ENCODE measurements at regions not wholly inside any gene's neighbourhood (a gene's known extent, or its start where the extent isn't known, plus 50 kb on each side); places are given as distances from the start of the nearest gene placed in this dataset.

- Mint-ChIP-seq H3K27ac (no peak overlapping the region), H3K36me3 (no peaks in the 10 kb centered on the region), H3K9me3 (ENCODE audit: low read depth) (no peaks in the 10 kb centered on the region), H3K27me3 (no peaks in the 10 kb centered on the region), H3K4me3 (no peak overlapping the region), H3K4me1 (no peaks in the 10 kb centered on the region)
- CTCF ChIA-PET: no interaction called here
- no peak for ATAC-seq
- DNase-seq: no peak
Measured at GRCh38 chr1:87739141-87739540, 410.5 kb downstream of the LMO4 start.

DNA sequence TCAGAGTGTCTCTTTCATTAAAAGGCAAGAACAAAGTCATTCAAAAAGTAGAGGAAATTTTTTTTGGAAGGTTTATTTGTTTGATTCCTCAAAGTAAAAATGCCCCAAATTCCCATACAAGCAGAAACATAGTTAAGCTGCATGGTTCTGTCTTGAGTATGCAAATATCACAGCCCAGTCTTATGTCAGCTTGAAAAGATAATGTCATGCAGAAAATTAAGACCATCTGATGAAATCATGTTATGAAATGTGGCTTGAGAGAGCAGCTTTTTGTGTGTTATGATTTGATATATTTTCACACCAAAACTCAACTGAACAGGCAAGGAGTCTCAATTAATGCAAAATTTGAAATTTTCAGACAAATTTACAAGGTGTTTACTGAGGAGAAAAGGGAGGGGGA lies 411.0 kb downstream of the LMO4 start:
- DNase-seq (no peak), ATAC-seq (no peak)
- H3K36me3 Mint-ChIP-seq: no peaks in the 10 kb centered on the region
- no peaks in the 10 kb centered on the region for H3K4me1 Mint-ChIP-seq
- CTCF ChIA-PET: no interaction called here
- H3K27ac Mint-ChIP-seq: no peak overlapping the region
- H3K4me3 Mint-ChIP-seq: no peak overlapping the region
- no peaks in the 10 kb centered on the region for H3K9me3 Mint-ChIP-seq (ENCODE audit: low read depth)
- H3K27me3 Mint-ChIP-seq: no peaks in the 10 kb centered on the region

DNA sequence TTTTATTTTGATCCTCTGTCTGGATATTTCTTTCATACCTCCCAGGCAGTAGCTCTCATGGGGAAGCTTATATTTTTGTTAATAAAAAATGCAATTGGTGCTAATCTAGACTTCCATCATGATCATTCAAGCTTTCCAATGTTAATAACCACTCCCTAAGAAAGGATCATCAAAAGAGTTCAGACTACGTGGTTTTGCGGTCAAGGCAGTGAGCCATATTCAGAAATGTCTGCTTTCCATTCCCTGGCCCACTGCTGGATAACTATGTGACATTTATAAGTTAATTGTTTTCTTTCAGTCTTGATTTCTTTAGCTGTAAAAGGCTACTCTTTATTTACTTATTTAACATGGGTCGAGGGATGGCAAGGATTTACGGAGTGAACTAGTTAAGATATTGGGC lies 414.6 kb downstream of the LMO4 start:
- DNase-seq (no peak), ATAC-seq (no peak)
- Mint-ChIP-seq H3K9me3 (ENCODE audit: low read depth) (no peaks in the 10 kb centered on the region), H3K4me1 (no peaks in the 10 kb centered on the region), H3K27ac (no peak overlapping the region), H3K36me3 (no peaks in the 10 kb centered on the region), H3K27me3 (no peaks in the 10 kb centered on the region), H3K4me3 (no peak overlapping the region)
- CTCF ChIA-PET: interaction anchor here (1.2 to 1.6 kb wide), 2 partner anchors 11 to 31 kb away, joined by 3 read pairs; no protein-coding TSS in a partner anchor

- CTCF ChIA-PET: interaction anchor here (1.6 kb wide), 1 partner anchor 31 kb away, joined by 3 read pairs; no protein-coding TSS in a partner anchor
- no peak overlapping the region for H3K27ac Mint-ChIP-seq
- H3K27me3 Mint-ChIP-seq: no peaks in the 10 kb centered on the region
- H3K4me3 Mint-ChIP-seq: no peak overlapping the region
- H3K4me1 Mint-ChIP-seq: no peaks in the 10 kb centered on the region
- DNase-seq: no peak
- H3K9me3 Mint-ChIP-seq (ENCODE audit: low read depth): no peaks in the 10 kb centered on the region
- no peak for ATAC-seq
- no peaks in the 10 kb centered on the region for H3K36me3 Mint-ChIP-seq
Measured at GRCh38 chr1:87744056-87744455, 415.4 kb downstream of the LMO4 start.

GRCh38 chr1:87744763-87745162 lies 416.1 kb downstream of the LMO4 start:
- Mint-ChIP-seq H3K36me3 (no peaks in the 10 kb centered on the region), H3K4me1 (no peaks in the 10 kb centered on the region), H3K27me3 (no peaks in the 10 kb centered on the region), H3K4me3 (no peak overlapping the region), H3K9me3 (ENCODE audit: low read depth) (no peaks in the 10 kb centered on the region), H3K27ac (no peak overlapping the region)
- CTCF ChIA-PET: interaction anchor here (1.6 kb wide), 1 partner anchor 30 kb away, joined by 3 read pairs; no protein-coding TSS in a partner anchor
- ATAC-seq: no peak
- no peak for DNase-seq

DNA sequence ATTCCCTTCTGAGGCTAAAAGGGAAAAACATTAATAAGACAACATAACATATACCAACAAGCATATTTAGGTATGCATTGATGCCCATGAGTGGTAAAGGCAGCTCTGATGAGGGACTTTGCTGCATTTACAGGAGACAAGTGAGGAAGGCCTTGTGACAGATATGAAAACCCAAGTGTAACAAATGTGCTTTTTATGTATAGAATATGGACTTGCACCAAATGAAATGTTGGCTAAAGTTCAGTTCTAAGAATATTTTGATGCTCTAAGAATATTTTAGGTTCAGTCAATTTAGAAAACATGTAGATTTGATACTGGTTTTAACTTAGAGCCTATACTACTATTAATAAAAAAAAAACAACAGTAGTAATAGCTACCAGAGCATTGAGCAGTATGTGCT lies 424.7 kb downstream of the LMO4 start:
- Mint-ChIP-seq H3K36me3 (no peaks in the 10 kb centered on the region), H3K4me1 (no peaks in the 10 kb centered on the region), H3K4me3 (no peak overlapping the region), H3K9me3 (ENCODE audit: low read depth) (no peaks in the 10 kb centered on the region), H3K27me3 (peaks cover 6% of the 10 kb centered on the region), H3K27ac (no peak overlapping the region)
- no peak for ATAC-seq
- DNase-seq: no peak
- CTCF ChIA-PET: no interaction called here

GRCh38 chr1:87754139-87754538 lies 425.5 kb downstream of the LMO4 start:
- Mint-ChIP-seq H3K27me3 (peaks cover 6% of the 10 kb centered on the region), H3K4me1 (no peaks in the 10 kb centered on the region), H3K36me3 (no peaks in the 10 kb centered on the region), H3K9me3 (ENCODE audit: low read depth) (no peaks in the 10 kb centered on the region), H3K4me3 (no peak overlapping the region), H3K27ac (no peak overlapping the region)
- DNase-seq: no peak
- CTCF ChIA-PET: interaction anchor here (1.4 kb wide), 1 partner anchor 11 kb away, joined by 3 read pairs; no protein-coding TSS in a partner anchor
- no peak for ATAC-seq

DNA sequence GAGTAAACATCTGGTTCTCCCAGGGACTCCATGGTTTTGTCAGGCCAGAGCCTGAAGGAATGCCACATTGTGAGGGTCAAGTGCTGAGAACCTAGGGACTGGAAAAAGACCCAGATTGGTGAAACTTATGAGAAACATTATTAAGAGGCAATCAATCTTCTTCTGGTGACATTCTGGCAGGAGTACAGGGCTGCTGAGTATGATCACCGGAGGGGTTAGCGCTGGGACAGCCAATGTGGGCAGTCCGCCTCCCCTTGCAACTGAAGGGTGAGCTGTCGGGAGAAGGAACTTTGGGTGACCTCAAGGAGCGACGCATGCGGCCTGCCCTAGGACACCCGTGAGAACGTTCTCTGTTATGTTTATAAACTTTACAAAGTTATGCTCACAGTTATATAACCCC lies 429.0 kb downstream of the LMO4 start:
- no peaks in the 10 kb centered on the region for H3K4me1 Mint-ChIP-seq
- DNase-seq (no peak), ATAC-seq (no peak)
- no peaks in the 10 kb centered on the region for H3K9me3 Mint-ChIP-seq (ENCODE audit: low read depth)
- no peak overlapping the region for H3K27ac Mint-ChIP-seq
- H3K4me3 Mint-ChIP-seq: no peak overlapping the region
- no peaks in the 10 kb centered on the region for H3K36me3 Mint-ChIP-seq
- CTCF ChIA-PET: no interaction called here
- peaks cover 19% of the 10 kb centered on the region for H3K27me3 Mint-ChIP-seq

DNA sequence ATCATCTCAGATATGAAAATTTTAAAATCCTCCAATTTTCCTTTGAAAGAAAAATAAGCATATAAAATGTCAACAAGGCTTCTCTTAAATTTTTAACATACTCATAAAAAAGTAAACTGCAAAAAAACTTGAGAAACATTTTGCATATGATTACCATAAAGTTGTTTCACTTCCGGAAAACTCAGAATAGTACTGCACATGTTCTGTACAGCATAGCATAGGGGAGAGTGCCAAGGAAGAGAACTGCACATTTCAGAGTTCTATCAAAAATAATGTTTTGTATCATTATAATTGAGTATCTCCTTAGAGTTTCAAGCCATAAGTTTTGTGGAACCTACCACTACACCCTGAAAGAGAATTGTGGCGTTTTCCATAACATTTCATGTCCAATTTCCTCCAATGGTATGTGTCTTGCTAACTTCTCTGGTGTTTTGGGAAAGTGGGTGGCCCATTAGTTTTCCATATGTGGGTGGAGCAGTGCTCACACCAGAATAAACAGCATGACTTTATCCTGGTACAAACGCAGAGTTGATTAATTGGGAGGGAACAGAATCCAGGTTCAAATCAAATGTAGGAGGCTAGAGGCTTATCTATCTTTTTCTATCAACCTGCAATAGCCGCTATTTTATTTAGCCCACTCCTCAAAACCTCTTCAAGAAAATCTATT lies 430.9 kb downstream of the LMO4 start:
- Mint-ChIP-seq H3K36me3 (no peaks in the 10 kb centered on the region), H3K27me3 (peaks cover 14% of the 10 kb centered on the region), H3K9me3 (ENCODE audit: low read depth) (no peaks in the 10 kb centered on the region), H3K4me1 (no peaks in the 10 kb centered on the region), H3K4me3 (no peak overlapping the region), H3K27ac (no peak overlapping the region)
- CTCF ChIA-PET: no interaction called here
- ATAC-seq (no peak), DNase-seq (no peak)

- Mint-ChIP-seq H3K9me3 (ENCODE audit: low read depth) (no peaks in the 10 kb centered on the region), H3K4me1 (no peaks in the 10 kb centered on the region), H3K4me3 (no peak overlapping the region), H3K36me3 (no peaks in the 10 kb centered on the region), H3K27ac (no peak overlapping the region), H3K27me3 (peaks cover 14% of the 10 kb centered on the region)
- DNase-seq (no peak), ATAC-seq (no peak)
- CTCF ChIA-PET: no interaction called here
Measured at GRCh38 chr1:87760155-87760554, 431.5 kb downstream of the LMO4 start.

DNA sequence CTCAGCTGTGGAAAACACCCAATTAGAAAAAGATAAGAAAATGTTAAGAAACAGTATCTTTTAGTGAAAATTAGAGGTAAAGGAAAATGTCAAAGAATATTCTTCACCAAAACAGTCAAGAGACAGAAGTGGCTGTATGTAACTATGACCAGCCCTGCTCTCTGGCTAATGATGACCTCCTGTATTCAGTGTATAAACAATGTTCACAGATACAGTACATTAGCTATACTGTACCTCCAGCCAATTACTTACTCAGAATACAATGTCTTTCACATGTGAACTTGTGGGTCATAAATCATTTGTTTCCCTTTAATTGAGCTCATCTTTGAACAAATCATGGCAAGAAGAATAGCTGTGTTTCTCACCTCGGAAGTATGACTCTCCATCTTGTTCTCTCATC lies 432.0 kb downstream of the LMO4 start:
- CTCF ChIA-PET: no interaction called here
- Mint-ChIP-seq H3K27ac (no peak overlapping the region), H3K4me1 (no peaks in the 10 kb centered on the region), H3K27me3 (peaks cover 14% of the 10 kb centered on the region), H3K4me3 (no peak overlapping the region), H3K36me3 (no peaks in the 10 kb centered on the region), H3K9me3 (ENCODE audit: low read depth) (no peaks in the 10 kb centered on the region)
- no peak for ATAC-seq
- no peak for DNase-seq

DNA sequence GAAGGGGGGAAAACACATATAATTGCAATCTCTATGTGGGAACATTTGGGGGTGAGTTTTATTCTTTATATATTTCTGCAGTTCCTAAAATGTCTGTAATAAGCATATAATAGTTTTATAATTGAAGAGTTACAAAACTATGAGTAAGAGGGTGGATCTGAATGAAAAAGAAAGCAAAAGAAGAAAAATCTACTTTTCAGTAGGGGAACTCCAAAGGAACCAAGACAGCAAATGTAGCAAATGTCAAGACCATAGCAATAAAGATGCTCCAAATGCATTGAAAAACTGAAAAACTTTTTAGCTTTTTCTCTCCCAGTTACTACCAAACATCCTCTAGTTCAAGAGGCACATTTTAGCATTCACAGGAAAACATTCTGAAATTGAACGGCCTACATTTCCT lies 434.8 kb downstream of the LMO4 start:
- H3K4me3 Mint-ChIP-seq: no peak overlapping the region
- DNase-seq (no peak), ATAC-seq (no peak)
- H3K27ac Mint-ChIP-seq: no peak overlapping the region
- H3K27me3 Mint-ChIP-seq: peaks cover 14% of the 10 kb centered on the region
- no peaks in the 10 kb centered on the region for H3K36me3 Mint-ChIP-seq
- no peaks in the 10 kb centered on the region for H3K9me3 Mint-ChIP-seq (ENCODE audit: low read depth)
- CTCF ChIA-PET: no interaction called here
- no peaks in the 10 kb centered on the region for H3K4me1 Mint-ChIP-seq

DNA sequence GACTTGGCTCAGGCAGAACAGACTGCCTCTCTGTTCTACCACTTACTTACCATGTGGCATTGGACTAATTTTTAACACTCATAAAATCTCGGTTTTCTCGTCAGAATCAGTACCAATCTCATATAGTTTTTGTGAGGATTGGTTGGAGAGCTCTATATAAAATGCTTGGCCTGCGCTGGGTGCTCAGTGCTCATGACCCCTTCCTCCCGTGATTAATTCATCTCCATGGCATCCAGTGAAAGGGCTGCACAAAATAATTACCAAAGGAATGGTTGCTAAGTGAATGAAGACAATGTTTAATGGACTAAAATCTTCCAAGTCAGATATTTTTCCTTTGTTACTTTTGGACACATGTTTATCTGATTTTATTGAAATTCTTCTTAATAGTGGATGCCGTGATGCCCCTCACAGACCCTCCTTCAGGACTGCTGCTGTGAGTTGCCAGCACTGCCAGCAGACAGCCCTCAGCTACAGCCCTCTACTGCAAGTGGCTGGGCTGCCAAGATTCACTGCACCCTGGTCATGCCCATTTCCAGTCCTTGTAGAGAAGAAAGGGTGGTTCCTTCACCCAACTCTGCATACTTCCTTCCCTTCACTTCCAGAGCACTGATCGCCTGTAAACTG lies 436.5 kb downstream of the LMO4 start:
- Mint-ChIP-seq H3K4me3 (no peak overlapping the region), H3K27me3 (peaks cover 8% of the 10 kb centered on the region), H3K36me3 (no peaks in the 10 kb centered on the region), H3K9me3 (ENCODE audit: low read depth) (no peaks in the 10 kb centered on the region), H3K27ac (no peak overlapping the region), H3K4me1 (no peaks in the 10 kb centered on the region)
- DNase-seq (no peak), ATAC-seq (no peak)
- CTCF ChIA-PET: no interaction called here

GRCh38 chr1:87765681-87766070 lies 437.0 kb downstream of the LMO4 start:
- H3K27me3 Mint-ChIP-seq: peaks cover 6% of the 10 kb centered on the region
- ATAC-seq: no peak
- H3K4me1 Mint-ChIP-seq: no peaks in the 10 kb centered on the region
- H3K9me3 Mint-ChIP-seq (ENCODE audit: low read depth): no peaks in the 10 kb centered on the region
- CTCF ChIA-PET: no interaction called here
- no peak overlapping the region for H3K4me3 Mint-ChIP-seq
- no peak overlapping the region for H3K27ac Mint-ChIP-seq
- H3K36me3 Mint-ChIP-seq: no peaks in the 10 kb centered on the region
- no peak for DNase-seq
